ENCODE measurements at regions not wholly inside any gene's neighbourhood (a gene's known extent, or its start where the extent isn't known, plus 50 kb on each side); places are given as distances from the start of the nearest gene placed in this dataset.

- no peak for FAIRE-seq
- TF ChIP-seq TAF1 (IDR thresholded peaks at IDR 0.05; ENCODE audit: low read depth, low read length) (no peak), JUN (IDR thresholded peaks at IDR 0.05; ENCODE audit: low read depth, low read length) (no peak), RBBP5 (IDR thresholded peaks at IDR 0.05; ENCODE audit: borderline replicate concordance, low read depth, low read length) (no peak), SRF (IDR thresholded peaks at IDR 0.05; ENCODE audit: low read depth, low read length) (no peak), GTF2F1 (IDR thresholded peaks at IDR 0.05; ENCODE audit: borderline replicate concordance, low read depth, low read length) (no peak), TCF12 (IDR thresholded peaks at IDR 0.05; ENCODE audit: low read depth, low read length) (no peak), RAD21 (IDR thresholded peaks at IDR 0.05 in 1 of 2, conservative IDR thresholded peaks at IDR 0.05 in 1 of 2; ENCODE audit: low read depth in 2 of 2, low read length in 2 of 2) (no peak), SIRT6 (IDR thresholded peaks at IDR 0.05; ENCODE audit: low read length) (no peak), JUND (IDR thresholded peaks at IDR 0.05; ENCODE audit: low read length) (no peak)
These were observed 74.1 kb upstream of the ANKRD50 start for GRCh38 chr4:124786634-124787033.

More at GRCh38 chr4:124786634-124787033, 74.1 kb upstream of the ANKRD50 start:
- Histone ChIP-seq H3K79me1 (ENCODE audit: low read depth, low read length) (no peaks in the 10 kb centered on the region), H2AFZ (ENCODE audit: low read length) (no peak overlapping the region), H3K9ac (replicated peaks in 1 of 4; ENCODE audit: extremely low read depth in 1 of 4, low read depth in 3 of 4, low read length in 3 of 4) (no peak overlapping the region), H4K20me1 (replicated peaks in 1 of 2; ENCODE audit: control insufficient read depth in 1 of 2, insufficient read depth in 2 of 2, low read length in 2 of 2) (no peaks in the 10 kb centered on the region), H4K91ac (replicated peaks; ENCODE audit: insufficient read length, low read length) (no peak overlapping the region), H3K27ac (ENCODE audit: low read depth, low read length) (no peak overlapping the region), H3K18ac (ENCODE audit: extremely low read depth, low read length) (no peak overlapping the region), H3K4me1 (replicated peaks in 1 of 4; ENCODE audit: control insufficient read depth in 3 of 4, insufficient read depth in 4 of 4, low read length in 3 of 4) (no peaks in the 10 kb centered on the region), H3K4me3 (ENCODE audit: extremely low read depth in 1 of 4, insufficient read depth in 2 of 4, low read depth in 3 of 4, low read length in 4 of 4) (no peak overlapping the region), H3K79me2 (ENCODE audit: control insufficient read depth in 1 of 2, insufficient read depth in 2 of 2, low read length in 2 of 2) (no peaks in the 10 kb centered on the region), H2BK15ac (ENCODE audit: low read length) (no peak overlapping the region), H3K23me2 (ENCODE audit: low read depth, low read length) (no peaks in the 10 kb centered on the region), H3K4me2 (ENCODE audit: insufficient read depth in 1 of 2, low read depth in 2 of 2, low read length in 2 of 2) (no peak overlapping the region), H3K36me3 (ENCODE audit: control insufficient read depth in 2 of 4, insufficient read depth in 4 of 4, low read length in 3 of 4) (no peaks in the 10 kb centered on the region), H3K23ac (ENCODE audit: insufficient read length) (no peak overlapping the region), H2BK12ac (ENCODE audit: low read depth, low read length) (no peak overlapping the region), H2BK20ac (ENCODE audit: low read length) (no peak overlapping the region), H2BK5ac (ENCODE audit: low read depth, low read length) (no peak overlapping the region), H3K56ac (replicated peaks; ENCODE audit: insufficient read length, low read depth, low read length) (no peak overlapping the region), H3K4ac (replicated peaks; ENCODE audit: insufficient read length, low read depth, low read length) (no peak overlapping the region), H3K9me3 (ENCODE audit: insufficient read depth in 2 of 2, low read depth in 1 of 2, low read length in 1 of 2) (no peaks in the 10 kb centered on the region), H4K8ac (ENCODE audit: extremely low read depth, insufficient read depth, low read length) (no peak overlapping the region), H2BK120ac (replicated peaks; ENCODE audit: low read depth, low read length) (no peak overlapping the region), H3K27me3 (replicated peaks in 1 of 4; ENCODE audit: control insufficient read depth in 3 of 4, extremely low read depth in 1 of 4, insufficient read depth in 3 of 4, low read length in 3 of 4) (no peaks in the 10 kb centered on the region), H3K14ac (ENCODE audit: insufficient read length) (no peak overlapping the region), H2AK5ac (ENCODE audit: low read depth, low read length) (no peak overlapping the region), H4K5ac (ENCODE audit: insufficient read length, low read depth, low read length) (no peak overlapping the region)
- CTCF ChIA-PET (ENCODE audit: partially characterized antibody), result no interaction called here
- no peak for DNase-seq (ENCODE audit: low read depth in 1 of 2, low spot score in 2 of 2)
- 94% methylated on average over 2 of the region's 2 CpGs; no CpG with 5 or more reads in 1 of the 2 experiments for WGBS, 2 experiments (ENCODE audit: extremely low coverage in 1 of 2, insufficient coverage in 1 of 2, insufficient read length in 1 of 2, insufficient replicate concordance in 2 of 2, low coverage in 1 of 2, low lambda C conversion rate in 2 of 2, missing lambda C conversion rate in 1 of 2)
- POLR2A ChIA-PET (ENCODE audit: partially characterized antibody), result no interaction called here

Measured in H1 (cell line).